Hepatocyte (in vitro differentiated cells): ENCODE measurements at regions not wholly inside any gene's neighbourhood (a gene's known extent, or its start where the extent isn't known, plus 50 kb on each side); places are given as distances from the start of the nearest gene placed in this dataset.

ENCODE experiments used
- DNase-seq: peaks from one replicate; pipeline ENCODE4 v3.0.0-alpha.2; 2016; ENCODE audit warnings: low spot score
- H2AFZ ChIP-seq: fragments of 200-600 bp; sonication (generic); 2 replicates; pipeline ENCODE4 v1.6.0; 2016; ENCODE audit warnings: antibody characterized with exemption, mild to moderate bottlenecking
- H3K27ac ChIP-seq: fragments of 200-600 bp; sonication (generic); 2 replicates; pipeline ENCODE4 v1.5.1; 2016; ENCODE audit warnings: mild to moderate bottlenecking
- H3K27me3 ChIP-seq: fragments of 200-600 bp; sonication (generic); 2 replicates; pipeline ENCODE4 v1.6.1; 2016
- H3K36me3 ChIP-seq: fragments of 200-600 bp; sonication (generic); replicated peaks from 2 replicates; pipeline ENCODE4 v1.5.1; 2016; ENCODE audit warnings: low read depth; ENCODE audit not compliant: insufficient read depth
- H3K4me1 ChIP-seq: fragments of 200-600 bp; sonication (generic); 2 replicates; pipeline ENCODE4 v1.5.1; 2016; ENCODE audit warnings: mild to moderate bottlenecking, moderate library complexity; ENCODE audit not compliant: insufficient read depth
- H3K4me2 ChIP-seq: fragments of 200-600 bp; sonication (generic); 2 replicates; pipeline ENCODE4 v1.6.0; 2016
- H3K4me3 ChIP-seq: fragments of 200-600 bp; sonication (generic); 2 replicates; pipeline ENCODE4 v1.5.1; 2016; ENCODE audit warnings: mild to moderate bottlenecking
- H3K79me2 ChIP-seq: fragments of 200-600 bp; sonication (generic); 2 replicates; pipeline ENCODE4 v1.6.0; 2017; ENCODE audit warnings: mild to moderate bottlenecking
- H3K9me2 ChIP-seq: fragments of 200-600 bp; sonication (generic); replicated peaks from 2 replicates; pipeline ENCODE4 v1.6.0; 2017; ENCODE audit warnings: mild to moderate bottlenecking; ENCODE audit not compliant: insufficient read depth
- H3K9me3 ChIP-seq: fragments of 200-600 bp; sonication (generic); 2 replicates; pipeline ENCODE4 v1.5.1; 2016; ENCODE audit warnings: low read depth, mild to moderate bottlenecking
- H4K20me1 ChIP-seq: fragments of 200-600 bp; sonication (generic); 2 replicates; pipeline ENCODE4 v1.6.0; 2016; ENCODE audit warnings: mild to moderate bottlenecking; ENCODE audit not compliant: insufficient read depth, poor library complexity, severe bottlenecking
- EZH2 ChIP-seq: fragments of 200-600 bp; sonication (generic); IDR thresholded peaks from 2 replicates; pipeline ENCODE4 v1.6.1; 2016; ENCODE audit warnings: antibody characterized with exemption, mild to moderate bottlenecking, borderline replicate concordance
- EZH2phosphoT487 ChIP-seq: fragments of 200-600 bp; sonication (generic); IDR thresholded peaks from one replicate; pipeline ENCODE4 v1.6.1; 2018; ENCODE audit warnings: antibody characterized with exemption, mild to moderate bottlenecking, low read depth, moderate library complexity; ENCODE audit not compliant: unreplicated experiment, severe bottlenecking
- WGBS: methylation state at CpG from one replicate; pipeline ENCODE4 v1.1.6; 2016; ENCODE audit warnings: low lambda C conversion rate; ENCODE audit errors: missing lambda C conversion rate; 5-methylcytosine and 5-hydroxymethylcytosine counted together
- TF ChIP-seq, protein P1 (sequence below): fragments of 200-600 bp; sonication (generic); IDR thresholded peaks from 2 replicates; pipeline ENCODE4 v1.5.1; 2016; ENCODE audit warnings: antibody characterized with exemption, mild to moderate bottlenecking; ENCODE audit not compliant: poor library complexity

DNA sequence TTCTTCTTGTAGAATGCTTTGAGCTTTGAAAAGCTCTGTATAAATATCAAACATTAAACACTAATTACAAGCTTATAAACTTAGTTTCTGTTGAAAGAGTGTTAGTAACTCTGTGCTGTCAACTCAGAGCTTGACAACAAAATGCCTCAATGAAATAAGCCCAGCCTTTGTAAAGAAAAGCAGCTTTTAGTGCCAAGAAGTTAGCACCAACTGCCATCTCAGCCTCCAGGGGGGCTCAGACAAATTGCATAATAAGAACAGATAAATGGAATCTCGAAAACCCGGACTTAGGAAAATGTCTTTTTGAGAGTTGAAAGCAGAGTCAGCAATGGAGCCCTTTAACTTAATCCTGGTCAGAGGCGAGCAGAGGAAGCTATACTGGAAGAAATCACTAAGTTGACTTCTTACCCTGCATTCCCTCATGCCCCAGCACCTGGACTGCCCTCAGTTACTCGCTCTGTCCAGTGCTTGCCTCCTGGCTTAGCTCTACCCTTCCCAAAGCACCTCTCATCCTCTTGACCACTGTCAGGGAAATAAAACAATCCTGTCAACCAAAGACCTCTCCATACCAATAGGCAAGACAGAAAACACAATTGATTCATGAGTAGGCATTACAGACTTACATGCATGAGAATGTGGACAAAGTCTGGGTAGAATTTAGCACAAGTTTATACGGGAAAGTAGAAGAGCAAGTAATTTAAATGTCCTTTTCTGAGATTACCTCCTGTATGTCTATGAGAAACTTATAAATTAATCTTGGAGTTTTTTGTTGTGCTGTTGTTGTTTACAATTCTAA, 352.7 kb downstream of the ZNF608 start:
- H3K9me3 ChIP-seq = peaks cover 5% of the 10 kb centered on the region
- H2AFZ ChIP-seq = no peak overlapping the region
- DNase-seq = no peak
- H3K27me3 ChIP-seq = no peaks in the 10 kb centered on the region
- 78% methylated on average over 5 of the region's 5 CpGs for WGBS
- H3K4me3 ChIP-seq = no peak overlapping the region
- no peak overlapping the region for H3K27ac ChIP-seq
- TF ChIP-seq EZH2 (no peak), EZH2phosphoT487 (no peak)
- TF ChIP-seq, protein P1, sequence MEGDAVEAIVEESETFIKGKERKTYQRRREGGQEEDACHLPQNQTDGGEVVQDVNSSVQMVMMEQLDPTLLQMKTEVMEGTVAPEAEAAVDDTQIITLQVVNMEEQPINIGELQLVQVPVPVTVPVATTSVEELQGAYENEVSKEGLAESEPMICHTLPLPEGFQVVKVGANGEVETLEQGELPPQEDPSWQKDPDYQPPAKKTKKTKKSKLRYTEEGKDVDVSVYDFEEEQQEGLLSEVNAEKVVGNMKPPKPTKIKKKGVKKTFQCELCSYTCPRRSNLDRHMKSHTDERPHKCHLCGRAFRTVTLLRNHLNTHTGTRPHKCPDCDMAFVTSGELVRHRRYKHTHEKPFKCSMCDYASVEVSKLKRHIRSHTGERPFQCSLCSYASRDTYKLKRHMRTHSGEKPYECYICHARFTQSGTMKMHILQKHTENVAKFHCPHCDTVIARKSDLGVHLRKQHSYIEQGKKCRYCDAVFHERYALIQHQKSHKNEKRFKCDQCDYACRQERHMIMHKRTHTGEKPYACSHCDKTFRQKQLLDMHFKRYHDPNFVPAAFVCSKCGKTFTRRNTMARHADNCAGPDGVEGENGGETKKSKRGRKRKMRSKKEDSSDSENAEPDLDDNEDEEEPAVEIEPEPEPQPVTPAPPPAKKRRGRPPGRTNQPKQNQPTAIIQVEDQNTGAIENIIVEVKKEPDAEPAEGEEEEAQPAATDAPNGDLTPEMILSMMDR = no peak
- H3K79me2 ChIP-seq = no peaks in the 10 kb centered on the region
- no peaks in the 10 kb centered on the region for H3K4me1 ChIP-seq
- H3K9me2 ChIP-seq = no peaks in the 10 kb centered on the region
- H4K20me1 ChIP-seq = no peaks in the 10 kb centered on the region
- H3K36me3 ChIP-seq = no peaks in the 10 kb centered on the region
- H3K4me2 ChIP-seq = no peak overlapping the region

DNA sequence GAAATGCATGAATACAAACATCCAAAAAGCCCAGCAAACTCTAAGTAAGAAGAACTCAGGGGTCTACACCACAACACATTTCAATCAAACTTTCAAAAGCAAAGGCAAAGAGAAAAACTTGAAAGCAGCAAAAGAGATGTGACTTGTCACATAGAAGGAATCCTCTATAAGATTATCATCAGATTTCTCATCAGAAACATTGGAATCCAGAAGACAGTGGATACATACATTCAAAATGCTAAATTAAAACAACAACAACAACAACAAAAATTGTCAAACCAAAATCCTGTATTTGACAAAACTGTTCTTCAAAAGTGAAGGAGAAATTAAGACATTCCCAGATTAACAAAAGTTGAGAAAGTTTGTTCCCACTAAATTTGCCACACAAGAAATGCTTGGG, 362.7 kb downstream of the ZNF608 start:
- Histone ChIP-seq H3K9me3 (peaks cover 9% of the 10 kb centered on the region), H3K9me2 (no peaks in the 10 kb centered on the region), H2AFZ (no peak overlapping the region), H3K36me3 (no peaks in the 10 kb centered on the region), H3K27ac (no peak overlapping the region), H4K20me1 (no peaks in the 10 kb centered on the region), H3K4me2 (no peak overlapping the region), H3K79me2 (no peaks in the 10 kb centered on the region), H3K4me3 (no peak overlapping the region), H3K27me3 (no peaks in the 10 kb centered on the region), H3K4me1 (no peaks in the 10 kb centered on the region)
- no peak for DNase-seq
- TF ChIP-seq EZH2 (no peak), EZH2phosphoT487 (no peak)
- TF ChIP-seq, protein P1 = no peak

DNA sequence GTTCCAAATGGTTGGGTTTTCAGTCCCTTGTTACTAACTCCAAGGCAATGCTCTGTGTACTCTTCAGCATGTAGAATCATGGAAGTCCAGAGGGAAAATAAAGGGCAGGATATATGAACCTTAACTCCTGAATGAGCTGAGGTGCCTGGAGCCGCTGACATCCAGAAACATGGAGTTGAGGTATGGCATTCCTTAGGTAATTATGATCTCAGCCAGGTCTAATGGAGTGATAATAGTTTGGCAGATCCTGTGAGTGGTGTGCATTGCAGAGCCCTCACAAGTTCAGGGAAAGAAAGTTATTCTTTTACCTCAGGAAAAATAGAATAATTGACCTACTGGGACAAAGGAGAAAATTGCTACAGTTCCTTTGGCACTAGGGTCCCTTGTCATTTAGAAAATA, 369.1 kb downstream of the ZNF608 start:
- Histone ChIP-seq H2AFZ (no peak overlapping the region), H3K9me2 (no peaks in the 10 kb centered on the region), H3K4me1 (peaks cover 1% of the 10 kb centered on the region), H3K4me2 (no peak overlapping the region), H3K36me3 (no peaks in the 10 kb centered on the region), H3K27ac (no peak overlapping the region), H3K79me2 (no peaks in the 10 kb centered on the region), H3K27me3 (no peaks in the 10 kb centered on the region), H4K20me1 (no peaks in the 10 kb centered on the region), H3K4me3 (no peak overlapping the region), H3K9me3 (peaks cover 1% of the 10 kb centered on the region)
- no peak for DNase-seq
- TF ChIP-seq EZH2phosphoT487 = no peak
- no peak for TF ChIP-seq EZH2
- TF ChIP-seq, protein P1 = no peak
- 75% methylated on average over 1 of the region's 1 CpG for WGBS
